AG20443 (cell line): ENCODE measurements at regions not wholly inside any gene's neighbourhood (a gene's known extent, or its start where the extent isn't known, plus 50 kb on each side); places are given as distances from the start of the nearest gene placed in this dataset.

Experiments
- DNase-seq: peaks from one replicate; pipeline ENCODE4 v3.0.0; 2012; ENCODE audit warnings: low spot score, mixed read lengths

DNA sequence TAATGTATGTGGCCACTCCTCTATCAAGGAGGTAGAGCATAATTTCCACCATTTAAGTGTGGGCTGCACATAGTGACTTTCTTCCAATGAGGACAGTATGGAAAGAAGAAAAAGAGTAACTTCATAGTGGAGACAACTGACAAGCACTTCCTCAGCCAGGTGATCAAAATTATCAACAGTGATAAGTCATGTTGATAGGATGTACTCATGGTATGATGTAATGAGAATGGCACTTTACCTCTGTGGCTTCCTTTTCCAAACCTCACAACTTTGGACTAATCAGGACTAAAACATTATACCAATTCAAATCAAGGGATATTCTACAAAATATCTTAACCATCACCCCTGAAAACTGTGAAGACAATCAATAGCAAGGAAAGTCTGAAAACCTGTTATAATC, 302.3 kb upstream of the CITED2 start:
- DNase-seq = no peak

DNA sequence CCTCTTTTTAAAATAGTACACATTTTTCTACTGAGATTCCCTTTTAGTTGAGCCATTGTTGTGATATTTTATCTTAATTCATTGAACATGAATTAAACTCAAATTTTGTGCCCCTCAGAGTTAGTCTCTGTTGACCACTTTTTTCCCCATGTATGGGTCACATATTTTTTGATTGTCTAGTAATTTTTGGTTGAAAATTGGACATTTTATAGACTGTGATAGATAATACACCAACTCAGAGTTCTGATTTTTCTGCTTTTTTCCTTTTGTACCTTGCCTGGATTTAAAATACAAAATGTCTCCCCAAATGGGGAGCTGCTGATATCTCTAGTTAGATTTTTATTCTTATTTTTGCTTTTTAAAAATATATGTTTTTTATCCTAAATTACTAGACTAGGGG, 291.8 kb upstream of the CITED2 start:
- DNase-seq = no peak

GRCh38 chr6:139663996-139664395, 289.5 kb upstream of the CITED2 start:
- DNase-seq = no peak

GRCh38 chr6:139659711-139660110, 285.3 kb upstream of the CITED2 start:
- no peak for DNase-seq

- no peak for DNase-seq
Observed at GRCh38 chr6:139659196-139659595, 284.7 kb upstream of the CITED2 start.

GRCh38 chr6:139657119-139657518, 282.7 kb upstream of the CITED2 start:
- DNase-seq = no peak

- no peak for DNase-seq
Observed at GRCh38 chr6:139655783-139656705, 281.6 kb upstream of the CITED2 start.

- DNase-seq = no peak
Observed at GRCh38 chr6:139654888-139655782, 280.7 kb upstream of the CITED2 start.

DNA sequence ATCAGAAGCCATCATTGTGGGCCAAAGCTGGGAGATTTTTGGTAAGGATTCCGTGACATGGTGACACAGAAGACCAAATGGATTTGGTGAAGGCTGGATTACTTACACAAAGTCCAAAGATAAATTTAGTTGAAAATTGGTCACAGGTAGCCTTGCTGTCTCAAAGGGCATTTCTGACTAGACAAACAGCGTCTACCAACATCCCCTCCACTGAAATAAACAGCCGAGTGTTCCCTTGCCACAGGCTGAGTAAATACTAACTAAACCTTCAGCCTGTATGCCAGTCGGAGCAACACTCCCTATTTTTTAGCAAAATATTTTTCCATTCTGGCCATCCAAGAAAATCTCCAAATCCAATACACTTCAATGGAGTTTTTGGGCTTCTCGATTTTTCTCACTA, 279.9 kb upstream of the CITED2 start:
- no peak for DNase-seq

DNA sequence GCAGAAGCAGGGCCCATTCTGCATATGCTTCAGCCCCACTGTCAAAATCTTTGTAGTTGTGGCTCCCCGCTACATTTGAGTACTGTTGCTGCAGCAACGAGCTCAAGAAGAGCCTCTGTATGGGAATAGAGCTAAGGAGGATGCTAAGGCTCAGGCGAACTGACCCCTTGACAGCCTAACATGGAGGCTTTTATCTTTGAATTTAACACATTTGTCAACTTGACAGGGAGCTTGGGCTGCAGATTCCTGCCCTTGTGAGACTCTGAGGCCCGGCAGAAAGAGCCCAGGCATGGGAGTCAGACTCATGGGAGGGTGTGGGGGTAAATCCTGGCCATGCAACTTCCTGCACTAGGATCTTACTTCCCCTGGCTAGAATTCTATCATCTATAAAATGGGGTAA, 278.7 kb upstream of the CITED2 start:
- no peak for DNase-seq

GRCh38 chr6:139650941-139651340, 276.5 kb upstream of the CITED2 start:
- no peak for DNase-seq

DNA sequence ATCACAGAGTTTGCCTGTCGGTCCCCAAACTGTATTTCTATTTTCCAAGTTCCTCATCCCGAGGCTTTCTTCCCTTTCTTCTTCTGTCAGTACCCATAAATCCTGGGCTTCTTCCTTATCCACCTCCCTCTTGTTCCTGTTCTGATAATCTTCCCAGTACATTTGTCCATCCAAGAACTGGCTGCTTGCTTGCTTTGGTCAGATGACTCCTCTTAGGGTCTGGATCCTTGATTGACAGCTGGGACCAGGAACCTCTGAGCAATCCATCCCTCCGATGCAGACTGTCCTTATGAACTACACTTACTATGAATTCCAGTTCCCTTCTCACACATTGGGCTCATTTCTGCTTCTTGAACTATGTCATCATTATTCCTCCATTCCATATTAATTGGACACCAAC, 275.3 kb upstream of the CITED2 start:
- DNase-seq = no peak

- no peak for DNase-seq
Observed at GRCh38 chr6:139649128-139649527, 274.7 kb upstream of the CITED2 start.

- no peak for DNase-seq
Observed at GRCh38 chr6:139648430-139649000, 274.1 kb upstream of the CITED2 start.

- no peak for DNase-seq
Observed at GRCh38 chr6:139647841-139648240, 273.4 kb upstream of the CITED2 start.

- no peak for DNase-seq
Observed at GRCh38 chr6:139647016-139647415, 272.6 kb upstream of the CITED2 start.

DNA sequence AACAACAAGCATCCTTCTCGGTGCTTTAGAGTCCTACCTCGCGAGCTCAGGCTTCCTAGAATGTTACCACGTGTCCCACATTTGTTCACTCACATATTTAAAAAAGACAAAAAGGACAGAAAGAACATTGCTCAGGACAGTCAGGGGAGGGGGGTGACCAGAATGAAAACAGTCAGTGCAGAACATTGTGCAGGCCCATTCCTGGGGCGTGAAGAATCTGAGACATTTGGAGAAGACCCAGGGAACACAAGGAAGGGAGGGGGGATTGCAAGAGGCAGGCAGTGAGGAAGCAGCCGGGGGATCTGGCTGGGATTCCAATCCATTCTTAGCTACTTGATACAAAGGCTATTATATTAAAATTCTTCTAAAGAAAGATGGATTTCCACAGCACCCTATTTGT, 270.4 kb upstream of the CITED2 start:
- peak; percentile 50 for DNase-seq

DNA sequence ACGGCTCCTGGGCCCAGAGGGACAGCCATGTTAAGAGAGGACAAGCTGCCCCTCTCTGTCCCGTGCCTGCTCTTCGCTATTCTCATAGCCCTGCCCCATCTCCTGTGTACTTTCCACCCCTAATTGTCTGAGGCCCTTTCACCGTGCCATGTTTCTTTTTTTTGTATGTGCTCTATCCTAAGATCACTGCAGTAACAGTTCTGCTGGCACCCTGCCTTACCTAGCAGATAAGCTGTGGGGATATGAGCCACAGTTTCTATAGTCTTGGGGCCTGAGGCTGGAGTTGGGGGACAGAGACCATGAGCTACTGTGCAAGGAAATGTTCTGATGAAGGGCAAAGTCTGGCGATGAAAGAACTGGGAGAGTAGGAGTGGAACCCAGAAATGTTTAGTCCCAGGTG, 269.5 kb upstream of the CITED2 start:
- DNase-seq = no peak

DNA sequence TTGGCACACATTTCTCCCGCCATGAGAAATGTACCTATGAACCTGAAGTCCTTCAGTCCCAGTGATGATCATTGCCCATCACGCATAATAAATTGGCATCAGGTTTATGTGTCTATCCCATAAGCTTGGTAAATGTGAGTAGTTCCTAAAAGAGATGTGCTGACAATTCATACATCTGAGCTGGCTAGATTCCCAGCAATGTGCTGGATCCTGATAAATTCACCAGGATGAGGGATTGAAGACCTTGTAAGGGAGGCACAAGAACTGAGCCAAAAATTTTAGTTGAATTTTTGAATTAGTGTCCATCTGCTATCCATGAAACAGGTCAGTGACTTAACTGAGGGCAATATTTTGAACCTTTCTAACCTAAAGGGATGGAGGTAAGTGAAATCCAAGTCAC, 267.9 kb upstream of the CITED2 start:
- DNase-seq = no peak

GRCh38 chr6:139641376-139641775, 266.9 kb upstream of the CITED2 start:
- no peak for DNase-seq

DNA sequence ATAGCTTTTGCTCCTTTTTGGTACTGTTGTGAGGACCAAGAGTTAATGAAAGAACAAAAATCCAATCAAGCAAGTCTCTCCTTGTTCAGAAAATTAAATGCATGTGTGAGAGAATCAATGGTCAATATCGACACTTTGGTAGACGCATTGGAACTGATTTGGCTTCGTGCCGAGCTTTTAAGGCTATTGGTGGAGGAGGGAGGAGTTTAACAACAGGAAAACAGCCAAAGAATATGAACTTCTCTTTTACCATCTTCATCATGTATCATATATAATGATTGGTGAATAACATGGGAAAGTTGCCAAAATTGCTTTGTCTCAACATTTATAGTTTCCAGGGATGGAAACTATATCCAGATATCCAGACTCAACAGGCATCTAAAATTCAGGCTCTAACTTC, 266.5 kb upstream of the CITED2 start:
- no peak for DNase-seq

DNA sequence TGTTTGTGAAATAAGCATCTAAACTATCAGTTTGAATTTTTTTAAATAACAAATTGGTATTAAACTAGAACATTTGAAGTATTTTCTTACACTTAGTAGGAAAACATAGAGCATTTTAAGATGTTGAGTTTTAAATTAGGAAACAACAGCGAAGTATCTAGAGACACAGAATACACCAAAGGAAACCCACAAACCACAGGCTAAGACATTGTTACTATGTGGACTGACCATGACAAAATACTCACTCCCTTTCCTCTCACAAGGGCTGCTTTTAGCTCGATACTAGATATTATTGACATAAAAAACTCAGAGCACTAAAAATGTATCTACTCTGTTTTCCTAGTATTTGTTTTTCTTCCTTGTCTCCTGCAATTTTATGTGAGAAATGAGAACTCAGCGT, 266.0 kb upstream of the CITED2 start:
- DNase-seq = no peak

GRCh38 chr6:139639507-139639906, 265.1 kb upstream of the CITED2 start:
- DNase-seq = no peak
